Fibroblast of the aortic adventitia (primary cell): ENCODE measurements at regions not wholly inside any gene's neighbourhood (a gene's known extent, or its start where the extent isn't known, plus 50 kb on each side); places are given as distances from the start of the nearest gene placed in this dataset.

ENCODE experiments used
- DNase-seq: peaks from one replicate; pipeline ENCODE4 v3.0.0-alpha.2; 2010; ENCODE audit warnings: low read depth
- H3K4me3 ChIP-seq: 2 replicates; pipeline ENCODE4 v1.5.1; 2011; ENCODE audit warnings: low read depth, mild to moderate bottlenecking, control low read depth, low read length, moderate library complexity
- TF ChIP-seq, protein P1 (sequence below): IDR thresholded peaks from 2 replicates; pipeline ENCODE4 v1.5.1; 2011; ENCODE audit warnings: mild to moderate bottlenecking, low read length, control low read depth, inconsistent platforms; ENCODE audit not compliant: insufficient read depth

DNA sequence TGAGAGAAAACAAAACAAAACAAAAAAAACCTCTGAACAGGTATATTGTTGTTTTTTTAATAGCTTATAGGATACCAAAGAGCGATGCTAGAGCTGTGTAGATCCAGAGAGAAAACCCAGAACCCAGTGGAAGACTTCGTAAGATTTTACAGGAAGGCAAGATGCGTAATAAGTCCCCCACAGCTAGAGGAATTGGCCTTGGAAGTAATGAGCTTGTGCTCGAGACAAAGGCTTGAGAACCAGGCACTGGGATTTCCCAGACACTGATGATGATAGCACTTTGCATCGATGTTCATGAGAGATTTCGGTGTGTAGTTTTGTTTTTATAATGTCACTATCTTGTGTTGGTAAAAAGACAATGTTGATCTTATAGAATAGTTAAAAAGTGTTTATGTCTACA lies 821.5 kb upstream of the IGFBP3 start:
- H3K4me3 ChIP-seq, result no peak overlapping the region
- DNase-seq, result no peak
- TF ChIP-seq, protein P1, sequence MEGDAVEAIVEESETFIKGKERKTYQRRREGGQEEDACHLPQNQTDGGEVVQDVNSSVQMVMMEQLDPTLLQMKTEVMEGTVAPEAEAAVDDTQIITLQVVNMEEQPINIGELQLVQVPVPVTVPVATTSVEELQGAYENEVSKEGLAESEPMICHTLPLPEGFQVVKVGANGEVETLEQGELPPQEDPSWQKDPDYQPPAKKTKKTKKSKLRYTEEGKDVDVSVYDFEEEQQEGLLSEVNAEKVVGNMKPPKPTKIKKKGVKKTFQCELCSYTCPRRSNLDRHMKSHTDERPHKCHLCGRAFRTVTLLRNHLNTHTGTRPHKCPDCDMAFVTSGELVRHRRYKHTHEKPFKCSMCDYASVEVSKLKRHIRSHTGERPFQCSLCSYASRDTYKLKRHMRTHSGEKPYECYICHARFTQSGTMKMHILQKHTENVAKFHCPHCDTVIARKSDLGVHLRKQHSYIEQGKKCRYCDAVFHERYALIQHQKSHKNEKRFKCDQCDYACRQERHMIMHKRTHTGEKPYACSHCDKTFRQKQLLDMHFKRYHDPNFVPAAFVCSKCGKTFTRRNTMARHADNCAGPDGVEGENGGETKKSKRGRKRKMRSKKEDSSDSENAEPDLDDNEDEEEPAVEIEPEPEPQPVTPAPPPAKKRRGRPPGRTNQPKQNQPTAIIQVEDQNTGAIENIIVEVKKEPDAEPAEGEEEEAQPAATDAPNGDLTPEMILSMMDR, result no peak

DNA sequence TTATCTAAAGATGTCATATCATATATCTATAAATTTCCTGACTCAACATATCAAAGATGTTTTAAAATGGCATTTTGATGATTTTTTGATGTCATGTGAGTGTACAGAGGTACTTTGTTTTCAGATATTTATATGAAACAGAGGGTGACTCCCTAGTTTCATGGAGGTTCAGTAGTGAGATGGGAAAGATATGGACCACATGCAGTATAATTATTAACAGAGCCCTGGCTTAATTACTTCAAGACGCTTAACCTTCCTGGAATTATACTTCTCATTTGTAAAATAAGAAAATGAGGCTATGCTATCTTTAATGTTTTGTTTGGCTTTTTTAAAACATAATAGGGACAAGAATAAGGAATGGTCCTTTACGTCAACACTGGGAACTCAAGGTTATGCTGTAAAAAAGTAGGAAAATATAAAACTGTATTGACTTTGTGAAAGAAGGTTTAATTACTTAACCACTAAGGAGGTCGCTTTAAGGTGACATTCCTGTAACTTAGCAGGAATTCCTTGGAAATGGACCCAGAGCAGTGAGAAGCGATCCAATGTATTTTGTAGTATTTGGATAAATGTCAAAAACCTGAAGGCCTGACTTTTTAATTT lies 821.0 kb upstream of the IGFBP3 start:
- no peak for DNase-seq
- TF ChIP-seq, protein P1, result no peak
- H3K4me3 ChIP-seq, result no peak overlapping the region

DNA sequence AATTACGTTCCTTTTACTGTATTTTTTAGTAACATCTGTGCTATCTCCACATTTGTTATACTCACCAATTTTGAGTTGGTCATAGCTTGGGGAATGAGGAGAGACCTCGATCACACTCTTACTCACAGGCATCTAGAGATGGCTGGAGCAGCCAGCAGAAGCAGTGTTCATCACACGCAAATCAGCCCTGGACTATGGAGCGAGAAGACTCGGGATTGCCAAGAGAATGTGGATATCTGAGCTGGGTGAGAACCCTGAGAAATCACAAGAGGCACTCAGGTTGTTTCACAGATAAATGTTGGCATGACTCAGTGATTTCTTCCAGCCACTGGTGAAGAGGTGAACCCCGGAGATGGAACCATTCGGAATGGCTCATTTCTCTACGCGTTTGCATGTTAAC lies 820.1 kb upstream of the IGFBP3 start:
- TF ChIP-seq, protein P1, result no peak
- no peak for DNase-seq
- H3K4me3 ChIP-seq, result no peak overlapping the region

DNA sequence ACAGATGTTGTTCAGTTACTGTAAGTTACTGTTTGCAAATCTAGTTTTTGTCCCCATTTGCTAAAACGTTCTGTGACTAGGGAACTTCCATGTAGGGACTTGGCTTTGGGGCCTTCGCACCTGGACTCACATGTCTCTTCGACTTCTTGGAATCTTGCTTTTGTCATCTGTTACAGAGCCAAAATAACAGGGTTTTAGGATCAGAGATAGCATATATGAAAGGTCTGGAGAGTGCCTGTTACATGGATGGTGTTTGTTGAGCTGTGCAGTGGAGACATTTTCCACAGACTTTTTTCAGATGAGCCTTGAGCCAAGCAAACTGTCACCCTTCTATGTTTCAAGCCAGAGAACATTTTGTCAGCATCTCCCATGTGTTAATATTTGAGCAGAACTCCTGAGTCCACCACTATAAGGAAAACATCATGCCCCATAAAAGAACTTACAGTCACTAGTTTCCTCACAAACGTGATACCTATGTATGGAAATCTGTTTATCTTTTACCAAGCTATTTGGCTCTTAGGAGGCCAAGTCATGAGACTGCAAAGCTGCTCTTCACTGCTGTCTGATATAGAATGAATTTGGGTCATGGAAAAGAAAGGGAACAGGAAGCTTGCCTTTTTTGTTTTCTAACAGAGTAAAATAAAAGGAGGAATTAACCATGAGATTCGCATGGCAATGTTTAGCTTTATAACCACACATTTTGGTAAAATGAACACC lies 818.6 kb upstream of the IGFBP3 start:
- no peak for DNase-seq
- no peak overlapping the region for H3K4me3 ChIP-seq
- TF ChIP-seq, protein P1, result no peak

DNA sequence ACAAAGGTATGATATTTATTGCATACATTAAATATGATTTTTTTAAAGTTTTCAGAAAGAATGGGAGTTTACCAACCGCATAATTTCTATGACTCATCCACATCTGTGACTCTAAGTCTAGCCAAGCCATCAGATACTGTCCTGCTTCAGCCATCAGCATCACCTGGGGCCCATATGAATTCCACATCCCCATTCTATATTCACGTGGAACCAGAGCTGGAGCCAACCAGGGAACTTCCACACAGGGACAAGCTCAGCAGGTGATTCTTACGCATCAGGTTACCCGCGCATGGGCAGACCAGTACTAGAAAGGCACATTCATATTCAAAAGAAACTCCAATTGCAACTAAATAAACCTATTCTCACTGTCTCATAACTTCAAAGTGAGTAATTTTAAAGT lies 817.7 kb upstream of the IGFBP3 start:
- DNase-seq, result no peak
- TF ChIP-seq, protein P1, result no peak
- H3K4me3 ChIP-seq, result no peak overlapping the region

DNA sequence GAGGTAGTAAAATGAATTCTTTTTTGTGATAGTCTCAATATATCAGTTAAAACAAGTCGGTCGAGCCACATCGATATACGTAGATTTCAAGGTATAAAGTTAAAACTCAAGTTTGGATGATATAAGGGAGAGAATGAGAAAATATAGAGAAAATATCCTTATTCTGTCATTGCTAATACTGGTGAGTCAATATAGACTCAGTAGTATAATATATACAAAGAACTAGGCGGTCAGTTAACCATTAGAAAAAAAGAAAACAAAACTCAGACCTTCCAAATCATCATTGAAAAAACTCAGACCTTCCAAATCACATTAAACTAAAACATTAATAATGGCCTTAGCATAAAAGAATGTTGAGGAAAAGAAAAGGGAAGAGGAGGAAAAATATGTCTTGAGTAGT lies 817.1 kb upstream of the IGFBP3 start:
- no peak overlapping the region for H3K4me3 ChIP-seq
- TF ChIP-seq, protein P1, result no peak
- no peak for DNase-seq
